Fibroblast of peridontal ligament (primary cell): ENCODE measurements at regions not wholly inside any gene's neighbourhood (a gene's known extent, or its start where the extent isn't known, plus 50 kb on each side); places are given as distances from the start of the nearest gene placed in this dataset.
"Not testable (repeated sequence)": the region's sequence is repeated elsewhere in the genome, so short reads cannot be mapped to it uniquely, and the experiment has no call there.

Source experiments
- DNase-seq: peaks from one replicate; pipeline ENCODE4 v3.0.0-alpha.2; 2010; ENCODE audit errors: extremely low read depth

DNA sequence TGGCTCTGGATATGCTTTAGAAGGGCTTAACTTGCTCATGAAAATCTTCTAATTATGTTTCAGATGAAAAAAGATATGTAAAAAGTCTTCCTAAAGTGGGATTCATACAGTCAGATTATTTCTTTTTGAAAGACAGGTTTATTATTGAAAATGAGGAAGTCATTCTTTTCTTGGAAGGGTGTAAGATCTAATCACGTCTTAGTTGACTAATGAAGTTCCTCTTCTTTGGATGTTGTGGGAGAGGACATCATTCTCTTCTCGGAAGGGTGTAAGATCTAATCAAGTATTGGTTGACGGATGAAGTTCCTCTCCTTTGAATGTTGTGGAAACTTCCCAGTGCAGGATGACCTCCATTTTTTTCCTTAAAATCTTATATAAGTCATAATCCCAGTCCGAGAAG lies 74.9 kb downstream of the ALG10 start:
- DNase-seq: no peak

DNA sequence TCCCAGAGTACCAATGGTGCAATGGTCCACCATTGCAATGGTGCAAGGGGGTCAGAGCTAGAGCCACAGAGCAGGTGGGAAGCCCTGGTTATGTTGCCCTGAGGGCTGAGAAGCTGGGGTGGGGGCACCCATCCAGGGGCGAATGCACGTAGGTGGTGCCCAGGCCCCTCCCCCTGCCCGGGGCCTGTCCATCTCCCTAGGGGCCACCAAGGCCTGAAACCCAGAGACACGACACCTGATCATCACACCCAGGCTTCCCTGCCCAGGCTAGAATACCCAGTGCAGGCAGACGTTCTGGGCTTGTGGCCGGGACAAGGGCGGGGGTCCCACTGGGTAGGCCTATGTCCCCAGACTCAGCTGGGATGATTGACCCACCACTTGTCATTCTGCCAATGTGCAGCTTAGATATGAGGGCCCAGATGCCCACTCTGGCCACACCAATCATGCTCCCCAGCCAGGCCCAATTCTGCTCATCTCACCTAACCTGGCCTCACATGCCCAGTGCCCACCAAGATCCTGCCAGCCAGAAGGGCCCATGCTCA lies 83.2 kb downstream of the ALG10 start:
- DNase-seq: no peak

DNA sequence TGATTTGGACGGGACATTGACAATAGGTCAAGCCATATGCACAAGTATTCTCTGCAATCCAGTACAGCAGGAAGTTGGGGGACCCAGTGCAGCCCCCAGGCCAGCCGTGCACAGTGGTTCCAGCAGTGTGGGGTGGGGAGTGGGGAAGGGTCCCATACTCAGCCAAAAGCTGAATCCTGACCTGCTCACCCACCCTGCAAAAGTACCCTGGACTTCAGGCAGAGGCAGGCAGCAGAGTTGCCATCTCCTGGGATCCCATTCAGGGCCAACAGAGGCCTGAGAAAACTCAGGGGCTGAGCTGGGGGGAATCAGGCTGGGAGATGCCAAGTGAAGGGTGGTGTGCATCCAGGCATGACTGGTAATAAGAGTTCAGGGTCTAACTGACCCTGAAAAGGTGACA lies 83.9 kb downstream of the ALG10 start:
- no peak for DNase-seq

DNA sequence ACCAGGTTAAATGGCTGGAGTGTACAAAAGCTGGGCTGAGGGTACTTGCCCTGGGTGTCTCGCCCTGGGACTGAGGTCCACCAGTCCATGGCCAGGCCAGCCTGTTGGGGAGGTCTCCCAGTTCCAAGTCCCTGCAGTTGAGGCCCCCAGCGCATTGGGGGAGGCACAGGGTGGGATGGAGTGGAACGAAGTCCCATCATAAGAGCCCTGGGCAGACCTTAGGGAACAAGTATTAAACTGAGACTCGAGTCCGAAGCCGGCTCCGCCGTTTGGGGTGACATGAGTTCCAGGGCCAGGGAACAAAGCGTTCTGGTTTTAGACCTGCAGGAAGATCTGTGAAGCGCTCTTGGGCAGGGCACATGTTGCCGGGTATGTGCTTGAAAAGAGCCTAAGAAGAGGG lies 84.7 kb downstream of the ALG10 start:
- no peak for DNase-seq

DNA sequence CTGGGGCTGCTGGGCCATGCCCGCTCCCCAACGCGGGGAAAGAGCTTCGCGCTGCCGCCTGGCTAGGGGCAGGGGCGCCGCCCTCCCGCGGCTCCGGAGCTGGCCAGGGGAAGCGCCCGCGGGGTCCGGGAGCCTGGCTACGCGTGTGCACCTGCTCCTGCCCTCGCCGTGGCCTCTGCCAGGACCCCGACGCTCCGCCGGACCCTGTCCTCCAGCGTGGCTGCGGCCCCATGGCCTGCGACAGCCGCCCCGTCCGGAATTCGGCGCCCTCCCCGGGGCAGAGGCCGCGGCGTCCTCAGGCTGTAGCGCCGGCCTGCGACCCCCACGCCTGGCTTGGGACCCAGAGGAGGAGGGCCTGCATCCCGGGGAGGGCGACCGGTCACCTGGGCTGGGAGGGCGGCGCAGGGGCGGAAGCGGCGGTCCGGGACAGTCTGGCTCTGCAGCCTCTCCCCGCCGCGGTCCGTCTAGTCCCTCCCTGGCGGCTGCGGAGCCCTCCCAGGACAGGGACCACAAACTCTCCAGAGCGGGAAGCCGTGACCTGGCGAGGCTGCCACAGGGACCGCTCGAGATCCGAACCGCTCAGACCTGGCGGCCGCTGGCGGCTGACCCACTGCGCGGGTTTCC lies 85.6 kb downstream of the ALG10 start:
- no peak for DNase-seq

DNA sequence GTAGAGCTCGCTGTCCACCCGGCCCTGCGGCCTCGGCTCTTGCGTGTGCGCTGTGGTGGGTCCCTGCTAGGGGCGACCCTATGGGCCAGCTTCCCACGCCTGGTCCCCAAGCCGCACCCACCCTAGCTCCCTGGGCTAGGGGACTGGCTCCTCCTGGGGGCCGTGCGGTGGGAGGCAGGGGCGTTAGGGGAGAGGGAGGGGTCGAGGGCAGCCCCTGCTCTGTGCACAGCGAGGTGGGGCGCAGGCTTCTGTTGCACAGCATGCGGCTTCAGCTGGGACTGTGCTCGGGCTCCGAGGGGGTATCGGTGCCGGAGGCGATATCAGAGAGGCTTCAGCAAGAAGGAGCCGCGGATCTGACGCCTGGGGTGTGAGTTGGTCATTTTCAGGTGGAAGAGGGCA lies 86.1 kb downstream of the ALG10 start:
- no peak for DNase-seq

DNA sequence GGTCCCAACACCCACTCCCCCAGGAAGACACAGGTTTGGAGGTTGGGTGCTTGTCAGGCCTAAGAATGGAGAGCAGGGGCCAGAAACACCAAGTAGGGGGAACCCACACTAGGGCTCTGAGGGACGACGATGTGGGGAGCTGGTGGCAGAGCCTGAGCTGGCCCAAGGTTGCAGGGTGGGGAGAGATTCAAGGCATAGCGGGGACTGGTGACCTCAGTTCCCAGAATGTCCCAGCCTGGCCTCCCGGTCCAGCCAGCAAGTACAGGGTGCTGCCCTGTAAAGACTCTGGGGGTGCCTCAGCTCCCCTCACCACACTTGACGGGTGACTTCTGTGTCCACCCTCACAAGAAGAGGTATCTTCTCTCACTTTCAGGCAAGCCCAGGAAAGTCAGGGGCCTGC lies 86.7 kb downstream of the ALG10 start:
- DNase-seq: no peak

DNA sequence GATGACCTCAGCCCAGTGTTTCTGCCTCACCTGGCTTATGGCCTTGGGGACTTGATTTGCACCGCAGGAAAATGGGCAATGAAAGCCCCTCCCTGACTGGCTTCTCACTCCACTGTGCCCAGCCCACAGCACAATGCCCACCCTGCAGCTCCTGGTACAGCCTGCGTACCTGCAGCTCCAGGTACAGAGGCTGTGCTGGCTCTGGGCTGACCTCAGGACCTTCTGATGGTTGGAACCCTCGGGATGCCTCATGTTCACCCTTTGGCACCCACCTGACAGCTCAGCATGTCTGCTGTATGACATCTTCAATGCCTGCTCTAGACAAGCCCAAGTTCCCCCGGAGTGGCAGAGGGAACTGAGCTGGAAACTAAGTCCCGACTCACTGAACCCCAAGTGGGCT lies 87.1 kb downstream of the ALG10 start:
- DNase-seq: no peak

DNA sequence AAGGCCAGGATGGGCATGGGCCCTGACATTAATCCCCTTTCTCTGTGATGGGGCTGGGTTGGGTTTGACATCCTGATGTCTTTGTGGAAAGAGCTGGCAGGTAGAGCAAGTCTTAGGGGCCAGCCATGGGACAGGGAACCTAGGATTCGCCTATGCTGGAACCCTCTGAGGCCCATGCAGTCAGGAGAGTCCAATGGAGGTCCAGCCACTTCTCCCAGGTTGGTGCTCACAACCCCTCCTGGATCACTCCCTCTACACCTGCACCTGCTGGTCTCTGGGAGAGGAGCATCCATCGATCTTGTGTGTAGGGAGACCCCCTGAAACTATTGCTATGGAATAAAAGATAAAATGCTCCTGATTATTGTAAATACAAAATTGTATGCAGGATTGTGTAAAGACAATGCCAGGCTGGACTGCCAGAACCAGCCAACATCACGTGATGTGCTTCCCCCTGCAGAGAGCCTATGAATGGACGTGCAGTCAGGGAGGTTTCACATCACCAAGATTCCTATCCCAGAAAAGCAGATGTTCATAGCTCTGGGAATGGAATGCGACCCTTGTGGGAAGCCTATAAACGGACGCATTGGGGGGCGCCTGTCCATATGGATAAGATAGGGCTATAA lies 87.7 kb downstream of the ALG10 start:
- not testable (repeated sequence) for DNase-seq

DNA sequence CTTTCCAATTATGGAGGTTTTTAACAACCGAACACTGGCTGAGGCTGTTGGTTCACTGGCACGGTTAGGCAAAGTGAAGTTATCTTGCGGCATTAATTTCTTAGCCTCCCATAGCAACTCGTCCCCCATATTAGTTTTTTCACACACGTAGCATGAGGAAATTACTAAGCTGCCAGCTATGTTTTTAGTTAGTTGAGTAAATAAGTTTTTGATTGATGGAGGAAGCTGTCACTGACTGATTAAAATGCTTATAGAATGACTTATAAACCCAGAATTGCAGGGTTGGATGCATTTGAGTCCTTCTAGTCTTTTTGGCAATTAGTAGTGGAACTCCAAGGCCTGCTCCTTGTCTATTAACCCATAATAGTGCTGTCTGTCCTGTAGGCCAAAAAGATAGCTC lies 97.1 kb downstream of the ALG10 start:
- no peak for DNase-seq

DNA sequence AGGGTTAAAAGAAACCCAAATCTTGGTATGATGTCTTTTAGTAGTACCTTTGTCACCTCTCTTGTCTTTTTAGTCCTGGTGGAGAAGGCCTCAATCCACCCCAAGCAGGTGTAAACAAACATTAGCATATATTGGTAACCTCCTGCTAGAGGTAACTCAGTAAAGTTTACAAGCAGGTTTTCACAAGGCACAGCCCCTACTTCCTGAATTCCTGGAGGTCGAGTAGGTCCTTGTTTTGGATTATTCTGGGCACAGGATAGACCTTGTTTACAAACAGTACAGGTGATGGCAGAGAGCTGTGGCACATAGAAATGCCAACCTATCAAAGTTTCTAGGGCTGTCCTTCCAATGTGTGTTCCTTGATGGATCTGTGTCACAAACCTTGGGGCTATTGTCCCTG lies 99.1 kb downstream of the ALG10 start:
- DNase-seq: no peak

DNA sequence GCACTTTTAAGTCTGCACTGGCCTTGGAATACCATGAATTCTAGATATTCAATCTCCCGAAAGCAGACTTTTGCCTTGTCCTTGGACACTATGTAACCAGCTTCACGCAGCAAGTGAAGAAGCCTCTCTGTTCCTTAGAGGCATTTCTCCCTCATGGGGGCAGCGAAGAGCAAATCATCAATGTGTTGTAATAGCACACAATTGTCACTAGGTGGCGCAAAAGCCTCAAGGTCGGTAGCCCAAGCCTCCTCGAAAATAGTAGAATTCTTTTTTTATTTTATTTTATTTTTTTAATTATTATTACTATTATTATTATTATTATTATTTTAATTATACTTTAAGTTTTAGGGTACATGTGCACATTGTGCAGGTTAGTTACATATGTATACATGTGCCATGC lies 100.8 kb downstream of the ALG10 start:
- DNase-seq: peak; percentile 52

DNA sequence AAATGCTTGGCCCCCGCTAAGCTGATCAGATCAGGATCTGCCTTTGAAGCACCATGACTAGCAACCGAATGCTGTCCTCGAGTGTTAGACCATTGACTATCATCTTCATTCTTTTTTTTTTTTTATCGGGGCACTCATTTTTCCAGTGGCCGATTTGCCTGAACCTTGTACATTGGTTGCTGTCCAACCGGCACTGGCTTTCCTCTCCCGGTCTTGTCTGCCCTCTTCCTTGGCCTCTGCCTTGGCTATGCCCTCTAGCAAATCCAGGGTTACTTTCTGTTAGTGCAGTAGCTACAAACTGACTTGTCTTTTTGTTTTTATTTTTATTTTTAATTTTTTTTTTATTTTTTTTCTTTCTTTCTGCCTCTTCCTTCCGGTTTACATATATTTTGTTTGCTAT lies 102.3 kb downstream of the ALG10 start:
- DNase-seq: no peak

DNA sequence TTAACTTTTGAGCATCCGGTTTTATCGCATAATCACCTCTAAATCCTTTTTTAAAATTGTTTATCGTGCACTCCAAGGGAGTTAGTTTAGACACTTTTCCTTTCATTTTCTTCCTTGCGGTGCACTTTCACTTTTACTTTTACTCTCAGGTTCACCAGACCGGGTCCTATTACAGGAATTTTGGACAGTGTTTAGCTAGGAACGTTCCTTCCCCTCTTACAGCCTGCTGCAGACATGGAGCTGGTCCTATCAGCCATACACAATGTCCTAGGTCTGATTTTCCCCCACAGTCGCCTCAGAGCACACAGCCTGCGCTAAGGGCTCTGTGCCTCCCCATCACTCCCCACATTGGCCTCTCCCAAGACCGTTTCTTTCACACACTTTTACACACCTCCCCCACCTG lies 103.9 kb downstream of the ALG10 start:
- DNase-seq: no peak

DNA sequence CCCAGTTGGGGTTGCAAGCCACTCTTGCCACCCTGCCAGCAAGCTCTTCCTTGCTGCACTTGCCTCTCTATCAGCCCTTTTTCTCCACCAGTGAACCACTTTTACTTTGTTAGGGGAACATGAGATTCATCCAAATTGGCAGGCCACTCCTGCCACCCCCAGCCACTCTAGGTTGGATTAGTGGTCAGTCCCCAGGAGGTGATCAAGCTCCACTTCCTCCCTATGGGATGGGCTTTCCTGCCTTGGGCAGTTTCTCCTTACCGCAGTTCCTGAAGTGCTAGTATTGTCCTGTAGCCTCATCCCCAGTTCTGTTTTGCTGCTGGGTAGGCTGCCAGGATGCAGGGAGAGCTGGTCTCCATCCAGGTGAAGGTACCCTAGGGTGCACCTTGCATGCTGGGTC lies 104.5 kb downstream of the ALG10 start:
- no peak for DNase-seq

DNA sequence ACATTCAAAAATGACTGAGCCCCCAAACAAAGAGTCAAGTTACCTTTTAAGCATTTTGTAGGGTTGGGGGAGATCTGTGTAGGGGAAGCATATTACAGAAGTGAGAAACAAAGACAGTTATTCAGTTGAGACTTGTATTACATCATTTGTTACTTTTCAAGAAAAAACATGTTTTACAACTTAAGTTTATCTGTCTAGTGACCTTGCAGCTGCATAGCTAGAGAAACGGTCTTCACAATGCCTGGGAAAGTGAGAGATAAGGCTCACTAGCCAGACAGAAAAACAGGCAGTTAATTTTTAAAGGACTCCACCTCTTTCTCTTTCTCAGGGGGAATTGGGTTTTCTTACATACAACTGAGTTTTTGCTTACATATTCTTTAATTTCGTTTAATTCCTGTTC lies 105.1 kb downstream of the ALG10 start:
- DNase-seq: not testable (repeated sequence)

DNA sequence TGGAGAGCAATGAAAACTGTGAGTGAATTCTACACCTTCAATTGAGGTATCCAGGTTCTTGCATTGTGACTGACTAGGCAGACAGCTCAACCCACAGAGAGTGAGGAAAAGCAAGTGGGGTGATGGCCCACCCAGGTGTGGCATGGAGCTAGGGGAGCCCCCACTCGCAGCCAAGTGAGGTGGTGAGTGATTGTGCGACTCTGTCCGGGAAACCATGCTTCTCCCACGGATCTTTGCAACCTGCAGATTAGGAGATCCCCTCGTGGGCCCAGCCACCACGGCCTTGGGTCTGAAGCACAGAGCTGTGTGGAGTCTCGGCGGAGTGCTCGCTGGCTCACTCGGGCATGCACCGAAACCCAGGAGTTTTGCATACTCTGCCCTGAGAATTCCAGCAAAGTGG lies 120.1 kb downstream of the ALG10 start:
- DNase-seq: no peak

DNA sequence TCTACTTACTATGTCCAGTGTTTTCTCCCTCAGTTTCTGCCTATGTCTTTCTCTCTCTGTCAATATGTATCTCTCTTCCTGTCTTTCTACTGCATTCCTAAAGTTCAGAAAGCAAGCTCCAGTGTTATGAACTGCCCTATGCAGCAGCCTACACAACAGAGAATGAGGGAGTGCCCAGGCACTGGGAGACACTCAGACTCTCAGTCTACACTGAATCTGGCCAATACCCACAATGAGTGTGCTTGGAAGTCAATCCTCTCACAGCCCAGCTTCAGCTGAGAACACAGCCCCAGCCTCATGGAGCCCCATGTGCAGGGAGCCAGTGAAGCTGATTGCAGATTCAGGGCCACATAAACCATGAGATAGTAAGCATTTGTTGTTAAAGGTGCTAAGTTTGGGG lies 128.7 kb downstream of the ALG10 start:
- DNase-seq: no peak

DNA sequence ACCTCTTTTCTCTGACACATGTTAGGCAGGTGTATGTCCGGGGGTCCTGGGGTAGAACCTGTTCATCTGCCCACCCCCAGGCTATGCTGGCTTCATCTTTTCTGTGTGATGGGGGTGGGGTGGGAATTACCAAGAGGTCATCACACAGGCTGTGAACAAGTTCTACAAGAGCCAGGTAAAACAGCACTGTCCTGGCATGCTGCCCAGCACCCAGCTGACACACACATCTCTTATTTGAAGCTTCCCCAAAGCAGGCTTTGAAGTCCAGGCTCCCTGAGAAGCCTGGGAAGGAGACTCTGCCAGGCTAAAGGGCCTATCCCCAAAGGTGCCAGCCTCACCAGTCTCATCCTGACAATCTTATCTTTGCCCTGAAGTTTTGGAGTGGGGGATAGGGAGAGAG lies 141.1 kb downstream of the ALG10 start:
- DNase-seq: no peak

DNA sequence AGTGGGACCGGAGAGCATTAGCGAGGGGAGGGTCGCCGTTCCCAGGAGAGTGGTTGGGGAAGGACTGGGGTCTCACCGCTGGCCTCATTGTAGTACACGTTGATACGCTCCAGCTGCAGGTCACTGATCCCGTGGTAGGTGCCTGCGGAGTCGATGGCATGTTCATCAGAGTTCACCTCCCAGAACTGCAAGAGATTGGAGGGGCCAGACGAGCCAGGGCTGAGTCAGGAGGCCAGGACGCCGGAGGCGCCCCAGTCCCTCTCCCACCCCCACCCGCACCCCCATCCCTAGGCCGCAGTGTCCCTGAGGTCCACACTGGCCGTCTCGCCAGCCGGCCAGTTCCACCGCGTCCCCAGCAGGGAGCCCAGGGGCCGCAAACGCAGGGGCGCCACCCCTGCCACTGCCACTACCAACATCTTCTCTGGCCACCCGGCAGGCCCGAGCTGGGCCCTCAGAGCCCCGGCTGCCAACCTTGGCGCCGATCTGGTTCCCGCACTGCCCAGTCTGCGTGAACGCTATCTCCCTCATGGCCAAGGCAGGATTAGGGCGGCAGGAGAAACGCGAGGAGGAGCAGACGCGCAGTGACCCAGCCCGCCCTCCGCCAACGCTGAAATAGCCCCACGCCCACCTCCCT lies 144.2 kb downstream of the ALG10 start:
- DNase-seq: no peak

DNA sequence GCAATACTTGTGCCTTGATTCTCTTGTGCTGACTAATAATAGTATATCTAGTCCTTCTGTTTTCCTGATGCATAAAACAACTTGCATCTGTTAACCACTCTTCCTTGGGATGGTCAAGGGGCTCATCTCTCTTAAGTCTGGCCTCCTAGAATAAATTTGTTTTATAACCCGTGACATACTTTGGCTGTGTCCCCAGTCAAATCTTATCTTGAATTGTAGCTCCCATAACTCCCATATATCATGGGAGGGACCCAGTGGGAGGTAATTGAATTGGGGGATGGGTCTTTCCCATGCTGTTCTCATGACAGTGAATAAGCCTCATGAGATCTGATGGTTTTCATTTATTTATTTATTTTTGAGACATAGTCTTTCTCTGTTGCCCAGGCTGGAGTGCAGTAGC lies 146.2 kb downstream of the ALG10 start:
- DNase-seq: not testable (repeated sequence)

DNA sequence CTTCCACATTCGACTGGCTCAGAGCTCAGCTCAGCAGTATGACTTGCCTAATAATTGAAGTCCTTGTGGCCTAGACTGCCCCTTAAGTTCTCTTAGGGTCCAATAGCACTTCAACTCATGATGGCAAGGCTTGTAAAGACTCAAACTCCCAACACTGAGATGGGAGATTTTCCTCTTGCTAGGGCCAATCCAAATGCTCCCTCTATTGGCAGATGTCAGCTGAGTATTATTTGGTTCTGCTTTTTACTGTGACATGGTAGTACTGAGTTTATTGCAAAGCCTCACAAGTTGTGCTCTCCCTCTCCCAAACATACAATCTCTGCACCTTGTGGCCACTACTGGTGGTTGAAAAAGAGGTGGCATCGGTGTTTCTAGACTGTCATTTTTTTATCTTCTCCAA lies 164.2 kb downstream of the ALG10 start:
- no peak for DNase-seq

DNA sequence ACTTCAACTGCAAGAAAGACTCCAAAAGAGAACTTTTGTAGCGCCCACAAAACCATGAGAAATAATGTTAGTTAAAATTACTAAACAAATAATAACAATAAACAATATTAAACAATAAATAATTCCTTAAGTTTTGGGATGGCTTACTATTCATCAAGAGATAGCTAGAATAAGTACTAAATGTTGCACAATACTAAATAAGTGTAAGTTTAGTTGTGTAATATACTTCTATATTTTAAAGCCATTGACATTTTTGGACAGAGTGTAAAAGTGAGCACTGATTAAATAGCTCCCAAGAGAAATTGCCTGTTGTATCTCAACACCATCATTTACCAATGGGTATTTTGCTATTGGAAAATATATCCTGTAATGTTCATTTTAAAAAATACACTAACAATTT lies 166.7 kb downstream of the ALG10 start:
- DNase-seq: no peak
